MCF 10A (cell line): ENCODE measurements at regions not wholly inside any gene's neighbourhood (a gene's known extent, or its start where the extent isn't known, plus 50 kb on each side); places are given as distances from the start of the nearest gene placed in this dataset.

Source experiments
- BruUV-seq: library from RNA; stranded (reverse); fragments of 400-500 nt; replicated peaks from 2 replicates; lab custom pipeline; 2021; lab: Mats Ljungman, UMichigan
- CTCF ChIA-PET: fragments of 300-600 bp; sonication (Branson Sonifier 250); formaldehyde crosslinking; extraction: SDS; loops from one replicate; lab custom pipeline; 2021; ENCODE audit warnings: antibody characterized with exemption, inconsistent platforms; lab: Yijun Ruan, JAX
- POLR2A ChIA-PET: fragments of 300-600, 350-650 bp; sonication (Branson Sonifier 250); formaldehyde crosslinking; extraction: SDS; loops from one replicate; lab custom pipeline; 2020; ENCODE audit warnings: antibody characterized with exemption, inconsistent platforms; lab: Yijun Ruan, JAX
- DNase-seq: peaks from one replicate; pipeline ENCODE4 v3.0.0-alpha.2; 2018; ENCODE audit not compliant: unreplicated experiment
- H3K27ac Mint-ChIP-seq: one replicate; pipeline ENCODE4 v1.8.0; 2022; ENCODE audit warnings: mild to moderate bottlenecking, low read depth, mixed read lengths; ENCODE audit not compliant: unreplicated experiment
- H3K27me3 Mint-ChIP-seq: one replicate; pipeline ENCODE4 v1.8.0; 2022; ENCODE audit warnings: mixed read lengths; ENCODE audit not compliant: insufficient read depth, unreplicated experiment
- H3K36me3 Mint-ChIP-seq: one replicate; pipeline ENCODE4 v1.8.0; 2022; ENCODE audit warnings: mild to moderate bottlenecking, moderate library complexity, mixed read lengths; ENCODE audit not compliant: insufficient read depth, unreplicated experiment
- H3K4me1 Mint-ChIP-seq: one replicate; pipeline ENCODE4 v1.8.0; 2022; ENCODE audit warnings: mixed read lengths; ENCODE audit not compliant: insufficient read depth, unreplicated experiment
- H3K4me3 Mint-ChIP-seq: one replicate; pipeline ENCODE4 v1.8.0; 2022; ENCODE audit warnings: mild to moderate bottlenecking, moderate library complexity, mixed read lengths; ENCODE audit not compliant: unreplicated experiment
- H3K9me3 Mint-ChIP-seq: one replicate; pipeline ENCODE4 v1.8.0; 2022; ENCODE audit warnings: mixed read lengths; ENCODE audit not compliant: unreplicated experiment
- intact Hi-C: fragments of 100-400 bp; cut with micrococcal nuclease; formaldehyde crosslinking; loops from 2 replicates; pipeline ENCODE4 v1.14.1; 2022
- TF ChIP-seq, protein P1 (sequence below): fragments of 200-600 bp; IDR thresholded peaks from one replicate; pipeline ENCODE4 v1.8.0; 2022; ENCODE audit warnings: antibody characterized with exemption, mild to moderate bottlenecking; ENCODE audit not compliant: unreplicated experiment

DNA sequence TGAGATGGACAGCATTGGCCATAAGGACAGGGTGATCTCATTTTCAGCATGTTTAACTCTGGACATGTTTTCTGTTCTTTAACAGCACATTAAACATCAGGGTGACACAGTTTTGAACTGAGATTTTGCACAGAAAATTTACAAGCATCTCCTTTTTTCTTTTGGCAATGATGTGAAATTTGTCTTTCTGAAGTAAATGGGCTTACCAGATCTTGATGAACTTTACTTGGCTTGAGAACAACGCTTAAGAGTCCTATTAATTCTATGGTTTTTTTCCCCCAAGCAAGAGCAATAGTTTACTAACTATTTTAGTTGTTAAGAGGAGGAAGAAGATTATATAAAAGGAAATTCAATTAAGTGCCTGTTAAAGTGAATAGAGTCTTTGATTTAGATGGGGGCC, 491.0 kb downstream of the SNAPC1 start:
- H3K27ac Mint-ChIP-seq: no peak overlapping the region
- BruUV-seq: no TSS peak
- ChIA-PET POLR2A (no interaction called here), CTCF (no interaction called here)
- H3K27me3 Mint-ChIP-seq: no peaks in the 10 kb centered on the region
- intact Hi-C loops: no loop called here
- TF ChIP-seq, protein P1, sequence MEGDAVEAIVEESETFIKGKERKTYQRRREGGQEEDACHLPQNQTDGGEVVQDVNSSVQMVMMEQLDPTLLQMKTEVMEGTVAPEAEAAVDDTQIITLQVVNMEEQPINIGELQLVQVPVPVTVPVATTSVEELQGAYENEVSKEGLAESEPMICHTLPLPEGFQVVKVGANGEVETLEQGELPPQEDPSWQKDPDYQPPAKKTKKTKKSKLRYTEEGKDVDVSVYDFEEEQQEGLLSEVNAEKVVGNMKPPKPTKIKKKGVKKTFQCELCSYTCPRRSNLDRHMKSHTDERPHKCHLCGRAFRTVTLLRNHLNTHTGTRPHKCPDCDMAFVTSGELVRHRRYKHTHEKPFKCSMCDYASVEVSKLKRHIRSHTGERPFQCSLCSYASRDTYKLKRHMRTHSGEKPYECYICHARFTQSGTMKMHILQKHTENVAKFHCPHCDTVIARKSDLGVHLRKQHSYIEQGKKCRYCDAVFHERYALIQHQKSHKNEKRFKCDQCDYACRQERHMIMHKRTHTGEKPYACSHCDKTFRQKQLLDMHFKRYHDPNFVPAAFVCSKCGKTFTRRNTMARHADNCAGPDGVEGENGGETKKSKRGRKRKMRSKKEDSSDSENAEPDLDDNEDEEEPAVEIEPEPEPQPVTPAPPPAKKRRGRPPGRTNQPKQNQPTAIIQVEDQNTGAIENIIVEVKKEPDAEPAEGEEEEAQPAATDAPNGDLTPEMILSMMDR: no peak
- peaks cover 9% of the 10 kb centered on the region for H3K4me1 Mint-ChIP-seq
- no peaks in the 10 kb centered on the region for H3K9me3 Mint-ChIP-seq
- no peaks in the 10 kb centered on the region for H3K36me3 Mint-ChIP-seq
- H3K4me3 Mint-ChIP-seq: no peak overlapping the region
- DNase-seq: no peak

DNA sequence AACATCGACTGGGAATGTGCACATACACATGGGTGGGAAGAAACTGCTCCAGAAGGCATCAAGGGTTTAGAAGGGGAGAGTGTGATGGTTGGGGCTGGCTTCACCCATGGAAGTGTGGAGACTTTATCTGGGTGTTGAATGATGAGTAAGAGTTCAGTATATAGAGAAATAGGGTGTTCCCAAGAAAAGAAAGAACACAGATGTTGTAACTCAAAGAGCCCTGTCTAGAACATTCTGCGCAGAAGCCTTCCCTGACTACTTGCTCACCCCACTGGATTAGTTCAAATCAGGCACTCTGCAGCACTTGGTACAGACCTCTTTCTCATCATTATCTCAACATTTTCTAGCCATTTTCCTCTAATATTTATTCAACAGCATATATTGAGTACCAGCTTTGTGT, 491.7 kb downstream of the SNAPC1 start:
- CTCF ChIA-PET: no interaction called here
- intact Hi-C loops: no loop called here
- peaks cover 9% of the 10 kb centered on the region for H3K4me1 Mint-ChIP-seq
- DNase-seq: no peak
- POLR2A ChIA-PET: no interaction called here
- no peaks in the 10 kb centered on the region for H3K36me3 Mint-ChIP-seq
- no peaks in the 10 kb centered on the region for H3K27me3 Mint-ChIP-seq
- no TSS peak for BruUV-seq
- no peaks in the 10 kb centered on the region for H3K9me3 Mint-ChIP-seq
- H3K4me3 Mint-ChIP-seq: no peak overlapping the region
- TF ChIP-seq, protein P1: no peak
- no peak overlapping the region for H3K27ac Mint-ChIP-seq

DNA sequence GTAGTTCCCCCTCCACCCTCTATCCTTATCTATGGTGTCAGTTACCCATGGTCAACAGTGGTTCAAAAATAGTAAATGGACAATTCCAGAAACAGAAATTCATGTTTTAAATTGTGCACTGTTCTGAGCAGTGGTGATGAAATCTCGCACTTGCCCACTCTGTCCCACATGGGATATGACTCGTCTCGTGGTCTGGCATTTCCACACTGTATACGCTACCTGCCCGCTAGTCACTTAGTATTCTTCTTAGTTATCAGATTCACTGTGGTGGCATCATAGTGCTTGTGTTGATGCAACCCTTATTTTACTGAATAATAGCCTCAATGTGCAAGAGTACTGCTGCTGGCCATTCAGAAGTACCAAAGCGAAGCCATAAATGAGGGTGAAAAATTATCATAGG, 507.0 kb downstream of the SNAPC1 start:
- POLR2A ChIA-PET: no interaction called here
- TF ChIP-seq, protein P1: no peak
- peak; percentile 43 for DNase-seq
- H3K4me1 Mint-ChIP-seq: no peaks in the 10 kb centered on the region
- no peak overlapping the region for H3K4me3 Mint-ChIP-seq
- CTCF ChIA-PET: no interaction called here
- H3K36me3 Mint-ChIP-seq: no peaks in the 10 kb centered on the region
- no peak overlapping the region for H3K27ac Mint-ChIP-seq
- H3K27me3 Mint-ChIP-seq: no peaks in the 10 kb centered on the region
- no peaks in the 10 kb centered on the region for H3K9me3 Mint-ChIP-seq
- no TSS peak for BruUV-seq
- intact Hi-C loops: no loop called here

DNA sequence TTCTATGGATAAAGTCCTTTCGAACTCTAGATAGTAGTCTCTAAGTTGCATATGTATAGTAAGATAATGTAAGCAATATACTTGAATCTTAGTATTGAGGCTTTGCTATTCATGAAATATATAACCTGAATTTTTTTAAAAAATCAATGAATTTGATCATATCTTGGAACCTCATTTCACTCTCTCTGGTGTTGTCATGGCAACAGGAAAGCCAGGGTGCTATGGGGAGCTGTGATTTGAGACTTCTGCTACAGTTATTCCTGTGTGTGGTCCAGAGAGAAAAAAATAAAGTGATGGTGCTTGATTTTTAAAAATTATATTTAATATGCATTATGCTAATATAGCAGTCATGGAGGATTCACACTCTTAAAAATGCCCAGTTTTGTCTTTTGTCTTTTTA, 508.0 kb downstream of the SNAPC1 start:
- no peak overlapping the region for H3K27ac Mint-ChIP-seq
- DNase-seq: no peak
- intact Hi-C loops: no loop called here
- no peaks in the 10 kb centered on the region for H3K4me1 Mint-ChIP-seq
- ChIA-PET CTCF (no interaction called here), POLR2A (no interaction called here)
- H3K4me3 Mint-ChIP-seq: no peak overlapping the region
- no peaks in the 10 kb centered on the region for H3K9me3 Mint-ChIP-seq
- H3K27me3 Mint-ChIP-seq: no peaks in the 10 kb centered on the region
- no TSS peak for BruUV-seq
- no peaks in the 10 kb centered on the region for H3K36me3 Mint-ChIP-seq
- TF ChIP-seq, protein P1: no peak
